Muscle layer of colon (tissue), 2 donors: ENCODE measurements at regions not wholly inside any gene's neighbourhood (a gene's known extent, or its start where the extent isn't known, plus 50 kb on each side); places are given as distances from the start of the nearest gene placed in this dataset.

Experiments used
- H3K27ac ChIP-seq: one replicate; pipeline ENCODE4 v1.7.0; 2013; ENCODE audit warnings: low read depth, mild to moderate bottlenecking, low read length, moderate library complexity
- H3K27me3 ChIP-seq, 2 donors: one replicate each; pipeline ENCODE4 v1.7.0; 2013; ENCODE audit warnings: low read length in 2 of 2, mild to moderate bottlenecking in 2 of 2; ENCODE audit not compliant: insufficient read depth in 2 of 2, control insufficient read depth in 1 of 2
- H3K36me3 ChIP-seq: one replicate; pipeline ENCODE4 v1.7.0; 2013; ENCODE audit warnings: mild to moderate bottlenecking, low read length; ENCODE audit not compliant: insufficient read depth
- H3K4me1 ChIP-seq: one replicate; pipeline ENCODE4 v1.7.0; 2013; ENCODE audit warnings: mild to moderate bottlenecking, low read length; ENCODE audit not compliant: insufficient read depth
- H3K4me3 ChIP-seq, 2 donors: one replicate each; pipeline ENCODE4 v1.7.0; 2013; ENCODE audit warnings: low read length in 2 of 2, low read depth in 1 of 2, mild to moderate bottlenecking in 1 of 2, moderate library complexity in 1 of 2
- H3K9ac ChIP-seq: one replicate; pipeline ENCODE4 v1.7.0; 2013; ENCODE audit warnings: low read length
- H3K9me3 ChIP-seq: one replicate; pipeline ENCODE4 v1.7.0; 2013; ENCODE audit warnings: mild to moderate bottlenecking, low read length
- donor health status: abdominal sarcoma.
- donor health status: Adenocarcinoma of cecum.

- H3K9me3 ChIP-seq: no peaks in the 10 kb centered on the region
- H3K9ac ChIP-seq: no peak overlapping the region
- H3K27me3 ChIP-seq: no peaks in the 10 kb centered on the region
- no peaks in the 10 kb centered on the region for H3K4me1 ChIP-seq
- no peak overlapping the region for H3K27ac ChIP-seq
- no peaks in the 10 kb centered on the region for H3K36me3 ChIP-seq
- H3K4me3 ChIP-seq: no peak overlapping the region
Measured at GRCh38 chr21:26732432-26733221, 112.6 kb downstream of the ADAMTS1 start.

GRCh38 chr21:26719750-26720149, 125.5 kb downstream of the ADAMTS1 start:
- no peaks in the 10 kb centered on the region for H3K4me1 ChIP-seq
- H3K4me3 ChIP-seq: no peak overlapping the region
- H3K27me3 ChIP-seq: no peaks in the 10 kb centered on the region
- no peak overlapping the region for H3K27ac ChIP-seq
- H3K9ac ChIP-seq: no peak overlapping the region
- no peaks in the 10 kb centered on the region for H3K36me3 ChIP-seq
- no peaks in the 10 kb centered on the region for H3K9me3 ChIP-seq

GRCh38 chr21:26717146-26717739, 128.0 kb downstream of the ADAMTS1 start:
- Histone ChIP-seq H3K9ac (no peak overlapping the region), H3K27ac (no peak overlapping the region), H3K4me3 (no peak overlapping the region), H3K36me3 (no peaks in the 10 kb centered on the region), H3K9me3 (no peaks in the 10 kb centered on the region), H3K27me3 (no peaks in the 10 kb centered on the region), H3K4me1 (no peaks in the 10 kb centered on the region)

GRCh38 chr21:26715878-26716506, 129.2 kb downstream of the ADAMTS1 start:
- H3K9me3 ChIP-seq: no peaks in the 10 kb centered on the region
- H3K4me3 ChIP-seq: no peak overlapping the region
- no peak overlapping the region for H3K27ac ChIP-seq
- no peaks in the 10 kb centered on the region for H3K36me3 ChIP-seq
- no peaks in the 10 kb centered on the region for H3K4me1 ChIP-seq
- H3K9ac ChIP-seq: no peak overlapping the region
- H3K27me3 ChIP-seq: no peaks in the 10 kb centered on the region

- Histone ChIP-seq H3K4me3 (no peak overlapping the region), H3K4me1 (no peaks in the 10 kb centered on the region), H3K27ac (no peak overlapping the region), H3K36me3 (no peaks in the 10 kb centered on the region), H3K27me3 (no peaks in the 10 kb centered on the region), H3K9me3 (no peaks in the 10 kb centered on the region), H3K9ac (no peak overlapping the region)
Measured at GRCh38 chr21:26715116-26715515, 130.1 kb downstream of the ADAMTS1 start.

GRCh38 chr21:26710155-26710554, 135.1 kb downstream of the ADAMTS1 start:
- Histone ChIP-seq H3K27ac (no peak overlapping the region), H3K9me3 (no peaks in the 10 kb centered on the region), H3K4me1 (no peaks in the 10 kb centered on the region), H3K4me3 (no peak overlapping the region), H3K36me3 (no peaks in the 10 kb centered on the region), H3K27me3 (no peaks in the 10 kb centered on the region), H3K9ac (no peak overlapping the region)

GRCh38 chr21:26709090-26709489, 136.0 kb upstream of the CYYR1 start:
- Histone ChIP-seq H3K27ac (no peak overlapping the region), H3K36me3 (no peaks in the 10 kb centered on the region), H3K4me3 (no peak overlapping the region), H3K9me3 (no peaks in the 10 kb centered on the region), H3K4me1 (no peaks in the 10 kb centered on the region), H3K27me3 (no peaks in the 10 kb centered on the region), H3K9ac (no peak overlapping the region)

GRCh38 chr21:26708223-26708800, 135.2 kb upstream of the CYYR1 start:
- Histone ChIP-seq H3K4me1 (no peaks in the 10 kb centered on the region), H3K4me3 (no peak overlapping the region), H3K27ac (no peak overlapping the region), H3K27me3 (no peaks in the 10 kb centered on the region), H3K9ac (no peak overlapping the region), H3K9me3 (no peaks in the 10 kb centered on the region), H3K36me3 (no peaks in the 10 kb centered on the region)

GRCh38 chr21:26707246-26707645, 134.2 kb upstream of the CYYR1 start:
- Histone ChIP-seq H3K4me1 (no peaks in the 10 kb centered on the region), H3K36me3 (no peaks in the 10 kb centered on the region), H3K4me3 (no peak overlapping the region), H3K9me3 (no peaks in the 10 kb centered on the region), H3K9ac (no peak overlapping the region), H3K27ac (no peak overlapping the region), H3K27me3 (no peaks in the 10 kb centered on the region)

- Histone ChIP-seq H3K4me1 (no peaks in the 10 kb centered on the region), H3K9me3 (no peaks in the 10 kb centered on the region), H3K4me3 (no peak overlapping the region), H3K9ac (no peak overlapping the region), H3K27me3 (no peaks in the 10 kb centered on the region), H3K36me3 (no peaks in the 10 kb centered on the region), H3K27ac (no peak overlapping the region)
Measured at GRCh38 chr21:26698416-26698815, 125.3 kb upstream of the CYYR1 start.

GRCh38 chr21:26691416-26691815, 118.3 kb upstream of the CYYR1 start:
- Histone ChIP-seq H3K9me3 (peaks cover 4% of the 10 kb centered on the region), H3K4me1 (no peaks in the 10 kb centered on the region), H3K9ac (no peak overlapping the region), H3K27me3 (no peaks in the 10 kb centered on the region), H3K27ac (no peak overlapping the region), H3K36me3 (no peaks in the 10 kb centered on the region), H3K4me3 (no peak overlapping the region)
